Hematopoietic multipotent progenitor cell treated with erythropoietin and hydrocortisone succinate and interleukin-3 and kit ligand, for 4 days (in vitro differentiated cells): ENCODE measurements at regions not wholly inside any gene's neighbourhood (a gene's known extent, or its start where the extent isn't known, plus 50 kb on each side); places are given as distances from the start of the nearest gene placed in this dataset.

ENCODE experiments used
- DNase-seq: peaks from one replicate; pipeline ENCODE4 v3.0.0-alpha.2; 2015

GRCh38 chr9:136597141-136597885, 51.5 kb upstream of the NOTCH1 start:
- DNase-seq: no peak

GRCh38 chr9:136596630-136597031, 50.8 kb upstream of the NOTCH1 start:
- no peak for DNase-seq

- no peak for DNase-seq
These were observed 50.4 kb upstream of the NOTCH1 start for GRCh38 chr9:136596217-136596616.

GRCh38 chr9:136595245-136596153, 49.7 kb upstream of the NOTCH1 start:
- DNase-seq: no peak
